ENCODE measurements at regions not wholly inside any gene's neighbourhood (a gene's known extent, or its start where the extent isn't known, plus 50 kb on each side); places are given as distances from the start of the nearest gene placed in this dataset.

DNA sequence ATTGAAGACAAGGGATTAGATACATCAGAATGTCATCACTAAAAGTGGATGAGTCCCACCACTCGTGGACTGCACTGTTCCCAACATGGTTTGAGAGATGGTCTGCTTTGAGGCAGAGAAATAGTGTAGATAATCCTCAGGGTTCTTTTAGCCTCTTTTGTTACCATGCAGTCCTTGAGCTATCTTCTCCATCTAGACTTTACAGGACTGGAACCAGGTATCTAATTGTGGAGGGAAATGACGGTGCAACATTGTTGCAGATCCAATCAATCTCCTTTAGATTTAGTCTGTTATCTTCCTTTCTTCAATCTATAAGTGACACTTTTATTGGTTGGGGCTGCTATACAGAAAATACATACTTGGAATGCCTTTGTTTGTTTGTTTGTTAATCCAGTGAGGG lies 183.8 kb upstream of the CWC22 start:
- DNase-seq = no peak

DNA sequence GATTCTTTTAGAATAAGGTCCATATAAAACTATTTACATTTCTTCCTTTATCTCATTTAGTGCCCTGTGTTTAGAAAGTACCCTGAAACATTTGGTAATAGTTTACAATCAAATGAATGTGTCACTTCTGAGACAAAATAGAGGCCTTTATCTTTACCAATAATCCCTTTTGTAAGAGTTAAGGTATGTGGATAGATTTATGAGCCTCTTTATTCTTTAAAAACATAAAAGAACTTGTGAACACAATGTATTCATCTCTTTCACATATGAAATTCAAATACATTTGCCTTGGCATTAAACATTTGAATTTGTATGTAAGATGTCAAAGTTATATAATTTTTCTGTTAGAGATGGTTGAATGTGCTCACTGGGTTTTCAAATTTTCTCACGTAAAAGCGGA lies 180.5 kb upstream of the CWC22 start:
- no peak for DNase-seq

DNA sequence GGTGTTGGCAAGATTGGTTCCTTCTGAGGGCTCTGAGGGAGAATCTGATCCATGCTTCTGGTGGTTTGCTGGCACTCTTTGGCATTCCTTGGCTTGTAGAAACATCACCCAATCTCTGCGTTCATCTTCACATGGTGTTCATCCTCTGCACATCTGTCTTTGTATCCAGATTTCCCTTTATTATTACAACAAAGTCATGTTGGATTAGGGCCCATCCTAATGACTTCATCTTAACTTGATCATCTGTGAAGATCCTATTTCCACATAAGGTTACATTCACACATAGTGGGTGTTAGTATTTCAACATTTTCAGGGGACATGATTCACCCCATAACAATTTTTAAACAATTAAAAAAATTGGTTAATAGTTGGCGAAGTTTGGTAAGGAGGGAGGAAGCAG lies 177.4 kb upstream of the CWC22 start:
- no peak for DNase-seq

DNA sequence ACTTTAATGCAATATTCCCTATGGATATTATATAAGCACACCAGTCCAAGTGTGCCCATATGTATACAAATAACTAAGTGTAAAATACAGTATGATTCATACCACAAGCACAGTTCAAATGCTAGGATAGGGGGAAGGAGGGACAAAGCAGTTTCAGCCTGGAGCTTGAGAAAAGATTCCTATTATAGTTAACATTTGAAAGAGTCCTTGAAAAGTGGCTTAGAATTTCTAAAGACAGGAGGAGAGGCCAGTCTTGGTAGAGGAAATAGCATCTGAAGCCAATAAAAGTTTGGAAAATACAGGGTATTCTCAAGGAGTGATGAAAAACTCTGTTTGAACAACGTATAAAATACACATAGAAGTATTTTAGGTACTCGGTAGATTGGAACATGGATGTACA lies 173.4 kb upstream of the CWC22 start:
- DNase-seq = no peak

DNA sequence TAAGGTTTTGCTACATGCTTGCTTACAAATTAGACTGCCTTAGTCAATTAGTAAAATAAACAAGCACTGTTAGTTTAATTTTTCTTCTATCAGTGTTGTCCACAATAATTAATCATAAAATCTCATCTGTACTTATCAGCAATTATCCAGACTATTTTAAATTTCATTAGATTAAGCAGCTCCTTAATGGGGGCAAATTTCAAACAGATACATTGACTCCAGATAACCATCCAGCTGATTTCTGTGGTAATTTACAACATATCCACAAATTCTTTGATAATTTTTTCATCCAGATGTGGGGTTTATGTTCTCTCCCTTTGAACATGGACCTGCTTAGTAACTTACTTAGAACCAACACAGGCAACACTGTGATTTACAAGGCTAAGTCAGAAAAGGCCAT lies 170.4 kb upstream of the CWC22 start:
- no peak for DNase-seq

DNA sequence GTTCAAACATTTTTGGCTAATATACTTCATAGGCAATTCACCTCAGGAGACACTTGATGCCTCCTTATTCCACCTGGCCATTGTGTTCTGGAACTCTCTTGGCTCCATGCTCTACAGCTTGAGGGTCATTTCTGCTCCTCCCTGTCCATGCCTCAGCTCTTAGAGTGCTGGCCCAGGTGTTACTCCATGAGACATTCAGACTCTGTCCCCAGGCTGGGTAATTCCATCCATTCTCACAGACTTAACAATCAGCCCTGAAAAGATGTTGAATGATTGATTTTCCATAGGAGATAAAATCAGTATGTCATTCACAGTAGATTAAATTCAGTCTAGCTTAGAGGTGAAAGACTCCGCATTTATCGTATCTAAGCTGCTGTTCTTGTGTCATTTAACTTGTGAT lies 168.6 kb upstream of the CWC22 start:
- DNase-seq = no peak

DNA sequence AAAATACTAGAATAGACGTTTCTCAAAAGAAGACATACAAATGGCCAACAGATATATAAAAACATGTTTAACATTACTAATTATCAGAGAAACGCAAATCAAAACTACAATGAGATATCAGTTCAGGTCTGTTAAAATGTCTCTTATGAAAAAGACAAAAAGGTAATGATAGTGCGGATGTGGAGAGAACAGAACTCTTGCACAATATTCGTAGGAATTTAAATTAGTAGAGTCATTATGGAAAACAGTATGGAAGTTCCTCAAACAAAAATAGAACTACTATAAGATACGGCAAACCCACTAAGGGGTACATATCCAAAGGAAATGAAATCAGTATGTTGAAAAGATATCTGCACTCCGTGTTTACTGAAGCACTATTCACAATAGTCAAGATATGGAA lies 167.5 kb upstream of the CWC22 start:
- no peak for DNase-seq

DNA sequence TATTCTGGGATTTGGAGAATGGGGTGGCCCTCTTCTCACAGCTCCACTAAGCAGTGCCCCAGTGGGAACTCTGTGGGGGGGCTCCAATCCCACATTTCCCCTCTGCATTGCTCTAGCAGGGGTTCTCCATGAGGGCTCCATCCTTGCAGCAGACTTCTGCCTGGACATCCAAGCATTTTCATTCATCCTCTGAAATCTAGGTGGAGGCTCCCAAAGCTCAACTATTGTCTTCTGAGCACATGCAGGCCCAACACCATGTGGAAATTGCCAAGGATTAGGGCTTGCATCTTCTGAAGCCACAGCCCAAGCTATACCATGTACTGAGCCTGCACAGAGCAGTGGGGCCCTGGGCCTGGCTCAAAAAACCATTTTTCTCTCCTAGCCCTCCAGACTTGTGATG lies 162.4 kb upstream of the CWC22 start:
- no peak for DNase-seq

DNA sequence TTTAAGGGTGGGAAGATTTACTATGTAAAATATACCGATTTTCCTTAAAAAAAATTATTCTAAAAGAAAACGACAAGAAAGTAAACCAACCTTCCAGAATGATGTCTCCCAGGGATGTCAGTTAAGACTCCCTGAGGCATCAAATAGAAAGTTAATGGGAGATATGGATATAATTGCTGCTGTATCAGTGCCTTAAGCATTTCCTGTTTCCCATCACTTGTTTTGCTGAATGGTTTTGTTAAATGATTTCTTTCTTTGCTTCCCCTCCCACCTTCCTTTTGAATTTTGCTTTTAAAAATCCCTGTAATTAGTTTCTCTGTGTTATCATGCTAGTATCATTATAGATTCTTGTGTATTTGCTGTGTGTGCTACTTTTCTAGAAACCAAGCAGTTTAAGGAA lies 154.3 kb upstream of the CWC22 start:
- no peak for DNase-seq

DNA sequence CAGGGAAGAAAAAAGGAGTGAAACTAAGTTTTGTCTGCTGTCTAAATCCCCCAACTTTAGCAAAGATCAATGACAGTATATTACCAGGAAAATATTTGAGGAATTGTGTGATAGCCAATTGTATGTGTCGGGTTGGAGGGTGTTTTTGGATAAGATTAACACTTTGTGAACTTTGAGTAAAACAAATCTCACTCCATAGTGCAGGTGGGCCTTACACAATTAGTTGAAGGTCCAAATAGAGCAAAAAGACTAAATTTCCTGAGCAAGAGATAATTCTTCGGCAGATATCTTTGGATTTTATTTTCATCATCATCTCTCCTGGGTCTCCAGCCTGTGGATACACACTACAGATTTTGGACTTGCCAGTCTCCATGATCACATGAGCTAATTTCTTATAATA lies 152.8 kb upstream of the CWC22 start:
- no peak for DNase-seq

DNA sequence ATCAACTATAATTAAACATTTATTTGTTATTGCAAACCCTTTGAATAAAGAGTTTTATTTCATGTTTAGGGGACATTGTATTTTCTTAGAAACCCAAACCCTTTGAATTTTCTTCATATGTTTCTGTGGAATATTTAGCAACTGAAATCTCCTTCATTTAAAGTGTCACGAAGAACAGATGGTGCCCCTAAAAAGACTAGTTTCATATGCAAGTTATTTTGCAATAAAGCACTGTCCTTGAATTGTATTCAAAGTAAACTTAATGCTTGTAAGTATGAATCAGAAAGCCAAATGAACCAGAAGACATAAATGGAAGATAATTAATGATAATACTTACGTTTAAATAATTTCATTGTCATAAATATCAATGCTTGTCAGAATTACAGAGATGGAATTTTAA lies 151.9 kb upstream of the CWC22 start:
- DNase-seq = no peak

DNA sequence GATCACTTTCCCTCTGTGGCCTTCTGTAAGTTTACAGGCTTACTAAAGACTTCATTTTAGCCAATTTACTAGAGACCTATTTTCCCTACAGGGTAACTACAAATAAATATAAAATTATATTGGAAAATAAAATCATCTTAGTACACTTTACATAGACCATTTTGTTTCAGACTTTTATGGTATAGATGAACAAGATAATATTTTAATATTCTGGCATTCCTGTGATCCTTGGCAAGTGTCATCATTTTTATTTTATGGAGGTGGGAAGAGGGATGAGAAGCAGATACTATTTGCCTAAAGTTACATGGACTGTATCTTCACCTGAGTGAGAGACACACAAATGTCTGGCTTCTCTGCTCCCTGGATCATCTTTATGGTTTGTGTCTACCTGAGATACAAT lies 149.6 kb upstream of the CWC22 start:
- no peak for DNase-seq

DNA sequence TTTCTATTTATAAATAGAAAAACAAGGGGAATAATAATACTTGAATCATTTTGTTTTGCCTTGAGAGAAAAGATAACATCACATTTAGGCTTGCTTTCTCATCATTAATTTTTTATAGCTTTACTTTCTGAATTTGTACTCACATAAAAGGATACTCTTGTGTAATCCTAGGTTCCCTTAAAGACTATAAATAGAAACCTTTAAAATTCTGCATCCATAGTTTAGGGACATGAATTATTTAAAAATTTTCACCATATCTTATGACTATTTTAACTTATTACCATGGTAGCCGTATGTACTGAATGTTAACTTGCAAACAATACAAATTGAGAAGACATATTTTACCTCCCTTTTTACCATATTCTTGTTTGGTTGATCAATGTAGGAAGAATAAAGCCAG lies 143.5 kb upstream of the CWC22 start:
- DNase-seq = no peak

DNA sequence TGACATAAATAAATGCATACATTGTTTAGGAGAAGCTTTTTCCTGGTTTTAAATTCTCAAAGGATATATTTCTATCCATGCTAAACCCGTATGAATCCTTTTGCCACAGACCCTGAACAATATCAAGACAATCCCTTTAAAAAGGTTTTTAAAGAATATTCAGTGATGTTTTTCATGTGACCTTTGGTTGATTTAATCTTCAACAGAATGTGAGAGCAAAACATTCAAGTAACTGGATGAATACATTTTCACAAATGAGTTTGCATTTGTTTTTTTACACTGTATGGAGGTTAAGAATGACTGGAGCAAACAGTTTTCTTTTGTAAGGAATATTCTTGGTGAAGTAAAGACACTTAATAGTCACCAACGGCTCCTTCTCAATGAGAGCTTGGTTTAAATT lies 139.4 kb upstream of the CWC22 start:
- DNase-seq = no peak

DNA sequence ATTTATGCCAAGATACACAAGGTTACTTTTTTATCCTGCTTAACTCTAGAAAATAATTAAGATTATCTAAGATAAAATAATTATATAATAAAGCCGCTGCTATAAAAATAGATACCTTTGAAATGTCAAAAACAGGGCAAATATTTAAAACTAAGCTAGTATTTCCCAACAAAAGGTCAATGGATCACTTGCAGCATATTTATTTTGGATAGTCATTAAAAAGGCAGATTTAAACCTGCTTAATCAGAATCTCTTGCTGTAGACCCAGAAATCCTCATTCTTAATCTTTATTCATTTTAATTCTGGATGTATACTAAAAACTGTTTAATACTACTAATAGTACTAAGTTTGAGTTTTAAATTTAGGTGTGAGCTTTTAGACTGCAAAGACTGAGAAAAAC lies 139.0 kb upstream of the CWC22 start:
- no peak for DNase-seq

DNA sequence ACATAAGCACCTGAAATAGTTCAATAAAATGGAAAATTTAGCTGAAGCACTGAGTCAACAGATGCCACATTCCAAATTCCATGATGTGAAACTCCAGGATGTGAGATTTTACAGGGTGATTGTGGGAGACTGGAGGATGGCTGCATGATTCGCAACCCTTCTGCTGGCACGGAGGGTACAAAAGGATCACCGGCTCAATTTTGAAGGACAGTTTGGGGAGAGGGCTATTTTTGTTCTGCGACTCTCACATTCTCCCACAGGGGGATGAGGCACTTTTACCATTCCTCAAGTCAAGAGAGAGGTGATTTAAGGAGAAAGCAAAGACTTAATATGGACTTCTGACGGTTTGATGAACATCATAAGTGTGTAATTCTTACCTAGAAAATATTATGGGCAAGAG lies 138.1 kb upstream of the CWC22 start:
- no peak for DNase-seq

DNA sequence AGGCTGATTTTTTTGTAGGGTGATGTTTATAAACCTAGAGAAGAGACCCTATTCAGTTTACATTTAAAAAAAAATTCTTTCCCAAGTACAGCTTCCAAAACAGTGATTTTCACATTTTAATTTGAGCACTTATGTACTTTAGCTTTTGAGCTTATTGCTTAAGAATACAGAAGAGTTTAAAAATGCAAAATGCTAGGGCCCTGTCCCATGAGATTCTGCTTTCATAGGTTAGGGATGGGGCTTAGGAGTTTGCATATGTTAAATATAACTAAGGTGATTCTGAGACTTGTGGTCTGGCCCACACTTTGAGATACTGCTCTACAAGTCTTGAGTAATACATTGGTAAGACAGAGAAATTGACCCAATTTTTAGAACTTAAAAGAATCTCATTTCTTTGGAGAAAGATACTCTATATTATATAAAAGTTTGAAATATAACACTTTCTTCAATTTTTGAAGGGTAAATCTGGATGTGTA lies 137.3 kb upstream of the CWC22 start:
- no peak for DNase-seq

DNA sequence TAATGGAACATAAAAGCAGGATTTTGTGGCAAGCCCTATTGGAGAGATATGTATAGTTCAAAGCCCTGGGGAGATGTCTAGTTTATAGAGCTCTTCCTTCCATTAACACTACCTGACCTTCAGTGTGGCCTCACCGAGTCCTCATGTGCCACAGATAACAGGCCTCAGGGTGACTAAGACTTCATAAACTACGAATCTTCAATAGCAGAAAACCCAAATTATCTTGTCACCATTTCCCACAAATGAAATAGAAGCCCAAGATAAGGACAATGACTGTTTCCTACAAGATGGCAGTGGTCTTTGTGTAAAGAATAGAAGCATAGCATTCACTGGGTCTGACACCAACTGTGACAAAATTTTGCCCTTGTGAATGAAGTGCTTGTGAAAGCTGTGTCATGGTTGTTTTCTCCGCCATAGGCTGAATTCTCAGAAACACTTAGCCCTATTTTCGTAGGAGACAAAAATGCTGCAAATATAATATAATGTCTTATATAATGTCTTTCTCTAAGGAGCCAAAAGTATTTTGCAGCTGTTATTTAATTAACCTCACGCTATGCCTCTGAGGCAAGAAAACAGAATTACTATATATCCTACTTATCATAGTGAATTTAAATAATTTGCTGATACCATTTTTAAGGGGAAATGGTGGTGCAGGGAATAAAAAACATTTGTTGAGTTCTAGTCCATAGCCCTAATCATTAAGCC lies 136.7 kb upstream of the CWC22 start:
- DNase-seq = no peak

DNA sequence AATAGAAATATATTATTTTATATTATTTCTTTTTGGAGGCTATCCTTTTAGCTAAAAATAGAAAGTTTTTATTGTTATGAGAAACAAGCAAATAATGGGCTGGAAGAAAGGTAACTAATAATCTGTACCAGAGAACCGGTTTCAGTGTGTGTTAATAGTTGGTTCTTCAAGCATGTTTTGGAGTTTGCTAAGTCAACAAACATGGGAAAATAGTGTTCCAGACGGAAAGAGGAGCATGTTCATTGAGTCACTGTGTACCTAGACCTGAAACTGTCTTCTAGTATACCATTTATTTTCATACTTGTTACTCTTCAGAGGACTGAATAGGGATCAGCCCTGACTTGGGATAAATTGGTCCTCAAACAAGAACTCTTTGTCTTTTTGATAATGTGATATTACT lies 134.5 kb upstream of the CWC22 start:
- no peak for DNase-seq

DNA sequence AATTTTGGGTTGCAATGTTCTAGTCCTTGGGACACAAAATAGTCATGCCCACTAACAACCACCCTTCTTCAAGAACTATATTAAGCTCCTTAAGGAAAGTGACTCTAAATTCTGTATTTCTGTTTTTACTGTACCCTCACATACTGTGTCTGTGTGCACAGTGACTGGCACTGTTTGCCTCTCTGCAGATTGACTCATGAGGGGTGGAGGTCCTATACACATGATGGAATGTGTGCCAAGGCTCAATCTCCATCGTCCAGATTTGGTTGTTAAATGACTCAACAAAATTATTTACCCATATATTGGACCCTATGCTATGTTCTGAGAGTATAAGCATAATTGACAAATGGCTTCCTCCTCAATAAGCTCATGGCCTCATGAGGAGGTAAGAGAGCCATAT lies 126.6 kb upstream of the CWC22 start:
- no peak for DNase-seq

DNA sequence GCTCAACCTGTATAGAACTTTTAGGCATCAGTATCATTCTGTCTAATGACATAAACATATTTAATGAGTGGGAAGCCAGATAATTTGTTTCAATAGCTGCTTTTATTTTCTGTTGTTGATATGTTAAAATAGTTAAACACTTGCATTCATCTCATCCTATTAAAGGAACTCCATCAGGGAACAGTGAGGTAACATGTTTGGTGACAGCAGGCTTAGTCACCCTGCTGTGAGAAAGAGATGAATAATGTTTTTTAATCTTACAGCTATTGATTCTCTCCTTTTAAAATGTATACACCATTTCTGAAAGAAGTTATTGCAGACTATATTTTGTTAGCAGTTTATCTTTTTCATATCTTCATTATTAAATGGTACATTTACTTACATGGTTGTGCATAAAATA lies 123.3 kb upstream of the CWC22 start:
- DNase-seq = no peak

DNA sequence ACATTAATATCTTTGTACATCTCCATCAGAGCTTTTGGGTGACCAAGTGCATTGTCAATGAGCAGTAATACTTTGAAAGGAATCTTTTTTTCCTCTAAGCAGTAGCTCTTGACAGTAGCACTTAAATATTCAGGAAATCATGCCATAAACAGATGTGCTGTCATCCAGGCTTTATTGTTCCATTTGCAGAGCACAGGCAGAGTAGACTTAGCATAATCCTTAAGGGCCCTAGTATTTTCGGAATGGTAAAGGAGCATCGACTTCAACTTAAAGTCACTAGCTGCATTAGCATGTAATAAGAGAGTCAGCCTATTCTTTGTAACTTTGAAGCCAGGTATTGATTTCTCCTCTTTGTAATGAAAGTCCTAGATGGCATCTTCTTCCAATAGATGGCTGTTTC lies 121.8 kb upstream of the CWC22 start:
- no peak for DNase-seq

DNA sequence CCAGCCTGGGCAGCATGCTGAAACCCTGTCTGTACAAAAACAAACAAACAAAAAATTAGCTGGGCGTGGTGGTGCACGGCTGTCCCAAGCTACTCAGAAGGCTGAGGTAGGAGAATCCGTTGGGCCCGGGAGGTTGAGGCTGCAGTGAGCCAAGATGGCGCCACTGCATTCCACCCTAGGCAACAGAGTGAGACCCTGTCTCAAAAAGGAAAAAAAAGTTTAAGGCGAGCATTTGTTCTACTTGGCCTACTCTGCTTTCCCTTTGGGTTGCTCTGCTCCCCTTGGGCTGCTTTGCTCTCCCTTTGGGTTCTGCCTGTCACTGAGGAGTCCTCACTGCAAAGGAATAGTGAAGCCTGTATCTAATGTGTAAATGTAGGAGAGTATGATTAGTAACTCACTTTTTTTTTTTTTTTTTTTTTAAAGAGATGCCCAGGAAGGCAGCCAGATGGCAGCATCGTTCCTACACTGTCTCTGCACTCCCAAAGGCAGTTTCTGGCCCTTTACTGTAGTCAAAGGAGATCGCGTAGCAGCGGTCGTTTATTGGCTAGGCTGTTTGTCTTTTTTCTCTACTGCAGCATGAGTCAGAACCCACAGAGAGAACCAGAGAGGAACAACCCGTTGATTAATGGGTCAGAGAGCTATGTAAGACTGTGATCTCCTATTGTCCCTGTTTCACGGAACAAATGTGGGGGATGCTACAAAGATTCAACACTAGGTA lies 118.3 kb upstream of the CWC22 start:
- peak; percentile 5 for DNase-seq

DNA sequence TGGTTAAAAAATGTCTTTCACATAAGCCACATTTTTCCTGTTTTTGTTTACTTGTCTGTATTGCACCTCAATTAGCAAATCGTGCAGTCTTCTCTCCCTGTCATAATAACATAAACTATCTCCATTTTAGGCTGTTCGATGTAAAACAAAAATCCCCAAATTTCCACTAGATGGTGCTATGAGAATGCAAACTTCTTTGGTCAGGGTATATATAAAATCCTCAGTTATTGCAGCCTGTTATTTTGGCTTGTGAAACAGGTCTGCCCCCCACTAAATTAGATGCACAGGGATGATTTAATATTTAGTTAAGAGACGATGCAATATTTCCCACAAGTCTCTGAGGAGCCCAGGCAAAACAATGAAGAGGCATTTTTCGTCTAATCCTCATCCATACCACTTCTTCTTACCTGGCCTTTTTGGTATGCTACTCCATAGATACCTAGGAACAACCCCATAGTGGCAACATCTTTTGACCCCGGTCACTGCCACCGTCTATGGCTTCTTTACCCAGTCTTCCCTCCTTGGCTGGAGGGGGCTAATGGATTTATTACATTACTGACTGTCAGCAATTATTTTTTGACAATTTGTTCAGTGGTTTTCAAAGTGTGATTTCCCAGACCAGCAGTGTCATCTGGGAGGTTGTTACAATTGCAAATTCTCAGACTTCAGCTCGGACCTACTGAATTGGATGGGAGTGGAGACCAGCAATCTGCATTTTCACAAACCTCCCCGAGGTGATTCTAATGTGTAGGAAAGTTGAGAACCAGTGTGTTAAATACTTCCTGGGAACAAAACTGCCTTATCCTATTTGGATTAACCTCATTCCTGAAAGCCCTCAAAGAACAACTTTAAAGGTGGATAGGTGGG lies 117.4 kb upstream of the CWC22 start:
- DNase-seq = no peak

All from 8988T (cell line).